ENCODE measurements at regions not wholly inside any gene's neighbourhood (a gene's known extent, or its start where the extent isn't known, plus 50 kb on each side); places are given as distances from the start of the nearest gene placed in this dataset.

GRCh38 chr5:76021936-76022584 is 61.1 kb upstream of the SV2C start:
- no peak for TF ChIP-seq POLR2A (IDR thresholded peaks at IDR 0.05)
- TF ChIP-seq CTCF (IDR thresholded peaks at IDR 0.05): no peak

Measured in lower leg skin (tissue), 3 donors.